H1 (cell line): ENCODE measurements at regions not wholly inside any gene's neighbourhood (a gene's known extent, or its start where the extent isn't known, plus 50 kb on each side); places are given as distances from the start of the nearest gene placed in this dataset.

Source experiments
- ATF2 ChIP-seq: IDR thresholded peaks from 2 replicates; pipeline ENCODE4 v1.6.1; 2012; ENCODE audit warnings: low read length, inconsistent platforms
- BACH1 ChIP-seq: IDR thresholded peaks from 2 replicates; pipeline ENCODE4 v1.6.1; 2012; ENCODE audit warnings: low read length, improper control_type of control experiment
- BCL11A ChIP-seq, 2 experiments: IDR thresholded peaks; one replicate each; pipeline ENCODE4 v1.6.1; 2011; ENCODE audit warnings: low read depth in 2 of 2, low read length in 2 of 2, mild to moderate bottlenecking in 2 of 2
- CTBP2 ChIP-seq: IDR thresholded peaks from 2 replicates; pipeline ENCODE4 v1.7.0; 2011; ENCODE audit warnings: borderline replicate concordance, mild to moderate bottlenecking, moderate library complexity, mixed read lengths, low read length; ENCODE audit not compliant: insufficient read depth, insufficient read length
- GTF2F1 ChIP-seq: IDR thresholded peaks from 2 replicates; pipeline ENCODE4 v1.6.1; 2012; ENCODE audit warnings: low read depth, low read length, improper control_type of control experiment, borderline replicate concordance
- JUND ChIP-seq: IDR thresholded peaks from 2 replicates; pipeline ENCODE4 v1.6.1; 2011; ENCODE audit warnings: mild to moderate bottlenecking, improper control_type of control experiment, low read length
- MAFK ChIP-seq: IDR thresholded peaks from 2 replicates; pipeline ENCODE4 v1.6.1; 2012; ENCODE audit warnings: low read depth, mild to moderate bottlenecking, improper control_type of control experiment, low read length
- NRF1 ChIP-seq: IDR thresholded peaks from 2 replicates; pipeline ENCODE4 v1.6.1; 2011; ENCODE audit warnings: mild to moderate bottlenecking, low read depth, low read length, improper control_type of control experiment
- POLR2AphosphoS5 ChIP-seq: IDR thresholded peaks from 2 replicates; pipeline ENCODE4 v1.6.1; 2011; ENCODE audit warnings: low read depth, low read length
- RNF2 ChIP-seq: fragments of 200-900, 300-1000 bp; sonication (generic); IDR thresholded peaks from 2 replicates; pipeline ENCODE4 v1.7.1; 2016; ENCODE audit warnings: borderline replicate concordance, low read depth, mild to moderate bottlenecking, antibody characterized with exemption, low read length; ENCODE audit not compliant: poor library complexity, severe bottlenecking; ENCODE audit errors: missing control alignments
- RXRA ChIP-seq: IDR thresholded peaks from 2 replicates; pipeline ENCODE4 v1.6.1; 2011; ENCODE audit warnings: low read depth, mild to moderate bottlenecking, low read length, moderate library complexity; ENCODE audit not compliant: insufficient read depth
- SAP30 ChIP-seq: fragments of 300-600 bp; sonication (generic); IDR thresholded peaks from 2 replicates; pipeline ENCODE4 v1.7.1; 2012; ENCODE audit warnings: low read length, moderate library complexity, mild to moderate bottlenecking, inconsistent platforms; ENCODE audit not compliant: insufficient read depth, insufficient replicate concordance
- SIRT6 ChIP-seq: IDR thresholded peaks from one replicate; pipeline ENCODE4 v1.7.1; 2012; ENCODE audit warnings: low read length, inconsistent platforms
- SIX5 ChIP-seq: IDR thresholded peaks from 2 replicates; pipeline ENCODE4 v1.6.1; 2011; ENCODE audit warnings: mild to moderate bottlenecking, low read depth, low read length
- SRF ChIP-seq: IDR thresholded peaks from 2 replicates; pipeline ENCODE4 v1.6.1; 2011; ENCODE audit warnings: mild to moderate bottlenecking, low read depth, low read length, moderate library complexity
- TF ChIP-seq, protein P1 (sequence below): IDR thresholded peaks from 2 replicates; pipeline ENCODE4 v1.6.1; 2012; ENCODE audit warnings: inconsistent platforms
- TF ChIP-seq, protein P2 (sequence below): IDR thresholded peaks from 2 replicates; pipeline ENCODE4 v1.6.1; 2011; ENCODE audit warnings: low read length, improper control_type of control experiment

DNA sequence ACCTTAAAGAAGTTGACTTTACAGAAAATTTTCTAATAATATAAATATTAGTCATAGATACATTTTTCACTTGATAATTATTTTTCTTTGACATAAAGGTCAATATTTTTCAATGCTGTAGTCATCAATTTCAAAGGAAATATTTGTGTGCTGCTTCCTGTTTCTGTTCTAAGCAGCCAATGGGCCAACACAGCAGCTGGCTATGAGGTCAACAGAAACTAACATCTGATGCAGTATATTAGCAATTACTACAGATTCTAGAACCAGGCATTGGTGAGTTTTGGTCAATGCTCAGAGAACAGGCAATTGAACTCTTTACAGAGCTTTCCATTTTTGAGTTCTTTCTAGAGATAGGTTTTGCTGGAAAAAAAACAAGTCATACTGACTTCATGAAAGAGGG, 669.6 kb upstream of the NRSN1 start (continued):
- no peak for TF ChIP-seq SAP30
- TF ChIP-seq BACH1 = no peak
- TF ChIP-seq JUND = no peak
- no peak for TF ChIP-seq SIX5
- no peak for TF ChIP-seq BCL11A (IDR thresholded peaks at IDR 0.05; ENCODE audit: low read depth in 2 of 2, low read length in 2 of 2)
- no peak for TF ChIP-seq MAFK
- TF ChIP-seq, protein P1, sequence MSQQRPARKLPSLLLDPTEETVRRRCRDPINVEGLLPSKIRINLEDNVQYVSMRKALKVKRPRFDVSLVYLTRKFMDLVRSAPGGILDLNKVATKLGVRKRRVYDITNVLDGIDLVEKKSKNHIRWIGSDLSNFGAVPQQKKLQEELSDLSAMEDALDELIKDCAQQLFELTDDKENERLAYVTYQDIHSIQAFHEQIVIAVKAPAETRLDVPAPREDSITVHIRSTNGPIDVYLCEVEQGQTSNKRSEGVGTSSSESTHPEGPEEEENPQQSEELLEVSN = no peak
- no peak for TF ChIP-seq SRF
- TF ChIP-seq, protein P2, sequence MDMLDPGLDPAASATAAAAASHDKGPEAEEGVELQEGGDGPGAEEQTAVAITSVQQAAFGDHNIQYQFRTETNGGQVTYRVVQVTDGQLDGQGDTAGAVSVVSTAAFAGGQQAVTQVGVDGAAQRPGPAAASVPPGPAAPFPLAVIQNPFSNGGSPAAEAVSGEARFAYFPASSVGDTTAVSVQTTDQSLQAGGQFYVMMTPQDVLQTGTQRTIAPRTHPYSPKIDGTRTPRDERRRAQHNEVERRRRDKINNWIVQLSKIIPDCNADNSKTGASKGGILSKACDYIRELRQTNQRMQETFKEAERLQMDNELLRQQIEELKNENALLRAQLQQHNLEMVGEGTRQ = no peak
- no peak for TF ChIP-seq NRF1
- TF ChIP-seq RXRA = no peak
- TF ChIP-seq RNF2 = no peak
- TF ChIP-seq POLR2AphosphoS5 = no peak
- no peak for TF ChIP-seq SIRT6
- TF ChIP-seq ATF2 = no peak
- no peak for TF ChIP-seq GTF2F1
- no peak for TF ChIP-seq CTBP2
- TF ChIP-seq, all 59 proteins: peak for 0
